ENCODE measurements at regions not wholly inside any gene's neighbourhood (a gene's known extent, or its start where the extent isn't known, plus 50 kb on each side); places are given as distances from the start of the nearest gene placed in this dataset.

DNA sequence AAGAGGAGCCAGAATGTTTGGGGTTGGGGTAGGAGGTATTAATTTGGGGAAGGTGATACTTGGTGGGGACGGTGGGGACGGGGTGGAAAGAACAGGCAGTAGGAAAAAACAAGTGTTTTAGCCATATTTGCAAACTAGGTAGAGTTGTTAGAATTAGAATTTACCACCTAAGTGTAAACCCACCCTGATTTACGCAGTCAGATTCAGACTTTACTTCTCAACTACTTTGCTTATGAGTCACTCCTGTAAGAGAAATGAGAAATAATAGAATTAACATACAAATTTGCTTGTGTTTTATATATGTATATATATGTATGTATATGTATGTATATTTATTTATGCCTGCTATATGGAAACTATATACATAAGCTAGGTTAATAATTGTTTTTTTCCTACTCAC is 1168.2 kb upstream of the ZEB2 start:
- H3K36me3 ChIP-seq (ENCODE audit: low read depth, low read length) = no peaks in the 10 kb centered on the region
- CTCF ChIA-PET = no interaction called here
- no peak for ATAC-seq
- DNase-seq = no peak
- H3K27ac ChIP-seq (ENCODE audit: low read length) = peak overlapping the region; percentile 91
- H3K4me1 ChIP-seq (ENCODE audit: insufficient read depth, low read length) = peaks cover 50% of the 10 kb centered on the region
- H3K9me2 ChIP-seq (replicated peaks; ENCODE audit: low read length) = no peaks in the 10 kb centered on the region
- peaks cover 6% of the 10 kb centered on the region for H3F3A ChIP-seq (ENCODE audit: low read length, unreplicated experiment)
- H4K20me1 ChIP-seq (ENCODE audit: low read length) = no peaks in the 10 kb centered on the region
- H3K9ac ChIP-seq (ENCODE audit: low read length) = no peak overlapping the region
- H3K4me2 ChIP-seq (ENCODE audit: low read length) = no peak overlapping the region
- H3K79me2 ChIP-seq (ENCODE audit: low read length) = no peaks in the 10 kb centered on the region
- no peak overlapping the region for H3K4me3 ChIP-seq (ENCODE audit: low read length)
- BruUV-seq (replicated peaks) = no TSS peak
- H3K27me3 ChIP-seq (ENCODE audit: low read length) = no peaks in the 10 kb centered on the region
- H3K9me3 ChIP-seq (ENCODE audit: low read length) = no peaks in the 10 kb centered on the region
- H2AFZ ChIP-seq (ENCODE audit: low read length) = no peak overlapping the region
- TF ChIP-seq EZH2phosphoT487 (IDR thresholded peaks at IDR 0.05; ENCODE audit: borderline replicate concordance, low read length) (no peak), EZH2 (IDR thresholded peaks at IDR 0.05; ENCODE audit: low read length, unreplicated experiment) (no peak)
- TF ChIP-seq, protein P1, sequence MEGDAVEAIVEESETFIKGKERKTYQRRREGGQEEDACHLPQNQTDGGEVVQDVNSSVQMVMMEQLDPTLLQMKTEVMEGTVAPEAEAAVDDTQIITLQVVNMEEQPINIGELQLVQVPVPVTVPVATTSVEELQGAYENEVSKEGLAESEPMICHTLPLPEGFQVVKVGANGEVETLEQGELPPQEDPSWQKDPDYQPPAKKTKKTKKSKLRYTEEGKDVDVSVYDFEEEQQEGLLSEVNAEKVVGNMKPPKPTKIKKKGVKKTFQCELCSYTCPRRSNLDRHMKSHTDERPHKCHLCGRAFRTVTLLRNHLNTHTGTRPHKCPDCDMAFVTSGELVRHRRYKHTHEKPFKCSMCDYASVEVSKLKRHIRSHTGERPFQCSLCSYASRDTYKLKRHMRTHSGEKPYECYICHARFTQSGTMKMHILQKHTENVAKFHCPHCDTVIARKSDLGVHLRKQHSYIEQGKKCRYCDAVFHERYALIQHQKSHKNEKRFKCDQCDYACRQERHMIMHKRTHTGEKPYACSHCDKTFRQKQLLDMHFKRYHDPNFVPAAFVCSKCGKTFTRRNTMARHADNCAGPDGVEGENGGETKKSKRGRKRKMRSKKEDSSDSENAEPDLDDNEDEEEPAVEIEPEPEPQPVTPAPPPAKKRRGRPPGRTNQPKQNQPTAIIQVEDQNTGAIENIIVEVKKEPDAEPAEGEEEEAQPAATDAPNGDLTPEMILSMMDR (conservative IDR thresholded peaks at IDR 0.05; ENCODE audit: low read depth, low read length) = no peak
- POLR2A ChIA-PET (ENCODE audit: unreplicated experiment) = no interaction called here
- intact Hi-C loops (cut with micrococcal nuclease) = no loop called here

- peaks cover 6% of the 10 kb centered on the region for H3F3A ChIP-seq (ENCODE audit: low read length, unreplicated experiment)
- H4K20me1 ChIP-seq (ENCODE audit: low read length) = no peaks in the 10 kb centered on the region
- H3K36me3 ChIP-seq (ENCODE audit: low read depth, low read length) = no peaks in the 10 kb centered on the region
- ChIA-PET POLR2A (ENCODE audit: unreplicated experiment) (no interaction called here), CTCF (no interaction called here)
- ATAC-seq (no peak), DNase-seq (peak; percentile 37)
- BruUV-seq (replicated peaks) = no TSS peak
- no peaks in the 10 kb centered on the region for H3K27me3 ChIP-seq (ENCODE audit: low read length)
- no peak overlapping the region for H3K4me2 ChIP-seq (ENCODE audit: low read length)
- H2AFZ ChIP-seq (ENCODE audit: low read length) = peak overlapping the region; percentile 36
- intact Hi-C loops (cut with micrococcal nuclease) = no loop called here
- H3K9me2 ChIP-seq (replicated peaks; ENCODE audit: low read length) = no peaks in the 10 kb centered on the region
- no peaks in the 10 kb centered on the region for H3K9me3 ChIP-seq (ENCODE audit: low read length)
- peaks cover 50% of the 10 kb centered on the region for H3K4me1 ChIP-seq (ENCODE audit: insufficient read depth, low read length)
- peak overlapping the region; percentile 4; the same call in 1 of the 2 replicates for H3K9ac ChIP-seq (ENCODE audit: low read length)
- no peak for TF ChIP-seq EZH2phosphoT487 (IDR thresholded peaks at IDR 0.05; ENCODE audit: borderline replicate concordance, low read length)
- TF ChIP-seq, protein P1 (conservative IDR thresholded peaks at IDR 0.05; ENCODE audit: low read depth, low read length) = no peak
- no peak for TF ChIP-seq EZH2 (IDR thresholded peaks at IDR 0.05; ENCODE audit: low read length, unreplicated experiment)
- H3K79me2 ChIP-seq (ENCODE audit: low read length) = no peaks in the 10 kb centered on the region
- H3K4me3 ChIP-seq (ENCODE audit: low read length) = no peak overlapping the region
- peak overlapping the region; percentile 91 for H3K27ac ChIP-seq (ENCODE audit: low read length)
These were observed 1167.7 kb upstream of the ZEB2 start for GRCh38 chr2:145687442-145688134.

- Histone ChIP-seq H4K20me1 (ENCODE audit: low read length) (no peaks in the 10 kb centered on the region), H3K9me3 (ENCODE audit: low read length) (no peaks in the 10 kb centered on the region), H3K9ac (ENCODE audit: low read length) (peak overlapping the region; percentile 61), H3K4me1 (ENCODE audit: insufficient read depth, low read length) (peaks cover 54% of the 10 kb centered on the region), H3K27me3 (ENCODE audit: low read length) (no peaks in the 10 kb centered on the region), H3K9me2 (replicated peaks; ENCODE audit: low read length) (no peaks in the 10 kb centered on the region), H3K79me2 (ENCODE audit: low read length) (no peaks in the 10 kb centered on the region), H3F3A (ENCODE audit: low read length, unreplicated experiment) (peaks cover 6% of the 10 kb centered on the region), H3K4me2 (ENCODE audit: low read length) (peak overlapping the region; percentile 24), H3K36me3 (ENCODE audit: low read depth, low read length) (no peaks in the 10 kb centered on the region), H3K27ac (ENCODE audit: low read length) (peak overlapping the region; percentile 91), H3K4me3 (ENCODE audit: low read length) (no peak overlapping the region), H2AFZ (ENCODE audit: low read length) (0 out of 2 replicates have a peak overlapping the region, but pooled peaks have one; percentile 3)
- DNase-seq (peak; percentile 86), ATAC-seq (peak; percentile 34)
- no TSS peak for BruUV-seq (replicated peaks)
- intact Hi-C loops (cut with micrococcal nuclease) = no loop called here
- CTCF ChIA-PET = interaction anchor here (0.5 kb wide), 1 partner anchor 46 kb away, joined by 3 read pairs; no protein-coding TSS in a partner anchor
- POLR2A ChIA-PET (ENCODE audit: unreplicated experiment) = no interaction called here
- TF ChIP-seq, protein P1 (conservative IDR thresholded peaks at IDR 0.05; ENCODE audit: low read depth, low read length) = no peak
- TF ChIP-seq EZH2phosphoT487 (IDR thresholded peaks at IDR 0.05; ENCODE audit: borderline replicate concordance, low read length) (no peak), EZH2 (IDR thresholded peaks at IDR 0.05; ENCODE audit: low read length, unreplicated experiment) (no peak)
These were observed 1165.6 kb upstream of the ZEB2 start for GRCh38 chr2:145685383-145686050.

Measured in PC-3 (cell line).